HG03354 (cell line): ENCODE measurements at regions not wholly inside any gene's neighbourhood (a gene's known extent, or its start where the extent isn't known, plus 50 kb on each side); places are given as distances from the start of the nearest gene placed in this dataset.

Source experiments
- ATAC-seq: cut with Tn5 transposase; IDR thresholded peaks from one replicate; pipeline ENCODE4 v1.9.1; 2021; ENCODE audit warnings: mild to moderate bottlenecking; ENCODE audit not compliant: unreplicated experiment, poor library complexity, severe bottlenecking

DNA sequence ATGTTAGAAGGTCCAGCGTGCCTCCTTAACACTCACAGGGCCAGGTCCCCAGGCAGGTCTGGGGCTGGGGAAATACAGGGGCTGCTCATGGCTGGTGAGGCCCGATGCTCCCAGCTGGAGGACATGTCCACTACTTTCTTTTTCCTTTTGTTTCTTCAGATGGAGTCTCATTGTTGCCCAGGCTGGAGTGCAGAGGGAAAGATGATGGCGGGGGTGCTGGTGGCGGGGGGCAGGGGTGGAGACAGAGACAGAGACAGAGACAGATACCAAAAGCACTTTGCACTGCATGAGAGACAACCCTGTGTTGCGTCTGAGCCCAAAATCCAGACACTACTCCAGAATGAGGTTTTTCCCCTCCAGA is 211.0 kb downstream of the SH3BP4 start:
- ATAC-seq = no peak

GRCh38 chr2:235165136-235165535 is 213.3 kb downstream of the SH3BP4 start:
- ATAC-seq = no peak

- no peak for ATAC-seq
Observed at GRCh38 chr2:235165631-235166030, 213.8 kb downstream of the SH3BP4 start.

GRCh38 chr2:235168174-235168979 is 216.6 kb downstream of the SH3BP4 start:
- ATAC-seq = no peak

- no peak for ATAC-seq
Observed at GRCh38 chr2:235170016-235170415, 218.2 kb downstream of the SH3BP4 start.

DNA sequence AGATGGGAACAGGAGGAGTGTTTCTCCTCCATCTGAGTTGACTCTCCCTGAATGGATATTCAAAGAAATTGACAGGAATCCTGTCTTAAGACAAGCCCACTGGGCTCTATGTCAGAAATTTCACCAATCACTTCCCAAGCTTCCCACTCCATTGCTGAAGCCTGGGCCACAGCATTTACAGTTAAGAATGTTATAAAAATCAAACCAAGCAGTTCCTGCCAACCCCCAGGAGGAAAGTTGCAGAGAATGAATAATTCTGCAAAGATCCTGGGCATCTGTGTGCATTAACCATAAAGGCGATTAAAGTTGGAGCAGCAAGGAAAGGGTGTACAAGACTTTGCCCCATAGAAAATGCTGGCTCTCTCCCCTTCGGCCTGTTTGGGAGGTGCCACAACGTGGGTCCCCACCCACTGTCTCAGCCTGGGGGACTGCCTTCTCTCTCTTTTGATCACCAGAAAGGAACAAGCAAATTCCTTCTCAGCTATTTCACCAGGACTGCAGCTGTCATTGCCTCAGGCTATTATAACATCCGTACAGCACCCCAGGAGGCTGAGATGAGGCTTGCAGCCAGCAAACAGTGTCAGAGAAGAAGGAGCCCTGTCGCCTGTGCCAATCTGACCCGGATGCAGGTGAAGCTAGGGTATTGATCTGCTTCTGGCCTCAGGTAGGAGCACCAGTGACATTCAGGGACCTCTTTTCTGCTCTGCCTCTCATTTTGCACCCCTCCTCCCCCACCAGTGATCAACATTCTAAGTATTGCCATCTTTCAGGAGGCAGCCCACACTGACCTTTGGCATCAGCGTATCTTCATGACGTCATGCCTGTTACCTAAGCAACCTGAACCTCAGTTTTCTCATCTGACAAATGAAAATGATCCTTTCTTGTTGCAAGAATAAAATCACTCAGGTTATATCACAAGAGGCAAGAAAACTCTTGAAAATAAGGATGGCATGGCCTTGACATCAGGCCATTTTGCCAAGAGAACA is 219.0 kb downstream of the SH3BP4 start:
- no peak for ATAC-seq

GRCh38 chr2:235171550-235172031 is 219.8 kb downstream of the SH3BP4 start:
- ATAC-seq = no peak

- no peak for ATAC-seq
Observed at GRCh38 chr2:235180642-235181041, 228.8 kb downstream of the SH3BP4 start.

GRCh38 chr2:235183786-235184185 is 232.0 kb downstream of the SH3BP4 start:
- no peak for ATAC-seq

- ATAC-seq = no peak
Observed at GRCh38 chr2:235187806-235188205, 236.0 kb downstream of the SH3BP4 start.

GRCh38 chr2:235191486-235191885 is 239.7 kb downstream of the SH3BP4 start:
- ATAC-seq = no peak

- ATAC-seq = no peak
Observed at GRCh38 chr2:235191978-235192377, 240.2 kb downstream of the SH3BP4 start.

GRCh38 chr2:235194351-235194750 is 242.5 kb downstream of the SH3BP4 start:
- ATAC-seq = no peak

- ATAC-seq = no peak
Observed at GRCh38 chr2:235194836-235195235, 243.0 kb downstream of the SH3BP4 start.

- no peak for ATAC-seq
Observed at GRCh38 chr2:235195921-235196320, 244.1 kb downstream of the SH3BP4 start.

DNA sequence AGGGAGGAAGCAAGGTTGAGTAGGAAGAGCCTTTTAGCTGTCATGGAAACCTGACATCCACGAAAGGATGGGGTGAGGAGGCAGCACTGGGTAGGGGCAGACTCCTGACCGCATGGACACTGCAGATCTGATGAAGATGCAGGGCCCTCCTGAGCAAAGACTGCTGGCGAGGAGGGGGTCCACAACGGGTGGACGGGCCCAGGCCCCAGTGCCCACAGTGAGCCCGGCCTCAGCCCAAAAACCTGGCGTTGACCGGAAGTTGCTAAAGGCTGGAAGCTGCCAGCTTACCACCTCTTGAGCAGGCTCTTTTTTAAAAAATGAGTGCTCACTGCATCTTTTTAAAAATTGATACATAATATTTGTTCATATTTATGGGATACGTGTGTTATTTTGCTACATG is 247.3 kb downstream of the SH3BP4 start:
- no peak for ATAC-seq

DNA sequence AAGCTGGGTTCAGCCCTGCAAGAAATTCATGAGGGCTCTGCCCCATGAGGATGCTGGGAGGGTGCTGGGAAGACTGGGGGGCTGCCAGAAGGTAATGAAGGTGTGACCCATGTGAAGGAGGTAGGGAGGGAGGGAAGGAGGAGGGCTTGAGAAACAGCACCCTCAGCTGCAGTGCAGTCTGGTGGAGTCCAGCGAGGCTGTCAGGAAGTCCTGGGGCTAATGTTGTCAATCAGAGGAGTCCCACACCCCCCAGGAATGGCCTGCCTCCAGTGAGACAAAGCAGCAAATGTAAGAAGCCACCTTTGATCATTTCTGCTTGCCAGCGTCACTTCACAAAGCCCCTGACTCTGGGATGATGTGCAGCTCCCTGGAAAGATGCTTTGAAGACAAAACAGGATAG is 248.4 kb downstream of the SH3BP4 start:
- ATAC-seq = no peak

GRCh38 chr2:235201756-235202155 is 249.9 kb downstream of the SH3BP4 start:
- ATAC-seq = no peak

- ATAC-seq = no peak
Observed at GRCh38 chr2:235204948-235205347, 253.1 kb downstream of the SH3BP4 start.

- ATAC-seq = no peak
Observed at GRCh38 chr2:235206399-235206798, 254.6 kb downstream of the SH3BP4 start.
